Fibroblast of peridontal ligament (primary cell): ENCODE measurements at regions not wholly inside any gene's neighbourhood (a gene's known extent, or its start where the extent isn't known, plus 50 kb on each side); places are given as distances from the start of the nearest gene placed in this dataset.
"Not testable (repeated sequence)": the region's sequence is repeated elsewhere in the genome, so short reads cannot be mapped to it uniquely, and the experiment has no call there.

Experiments
- DNase-seq: peaks from one replicate; pipeline ENCODE4 v3.0.0-alpha.2; 2010; ENCODE audit errors: extremely low read depth

GRCh38 chr6:26720663-26721218 lies 61.2 kb upstream of the ZNF322 start:
- DNase-seq = not testable (repeated sequence)

- not testable (repeated sequence) for DNase-seq
These were observed 70.6 kb upstream of the ZNF322 start for GRCh38 chr6:26730019-26730766.

DNA sequence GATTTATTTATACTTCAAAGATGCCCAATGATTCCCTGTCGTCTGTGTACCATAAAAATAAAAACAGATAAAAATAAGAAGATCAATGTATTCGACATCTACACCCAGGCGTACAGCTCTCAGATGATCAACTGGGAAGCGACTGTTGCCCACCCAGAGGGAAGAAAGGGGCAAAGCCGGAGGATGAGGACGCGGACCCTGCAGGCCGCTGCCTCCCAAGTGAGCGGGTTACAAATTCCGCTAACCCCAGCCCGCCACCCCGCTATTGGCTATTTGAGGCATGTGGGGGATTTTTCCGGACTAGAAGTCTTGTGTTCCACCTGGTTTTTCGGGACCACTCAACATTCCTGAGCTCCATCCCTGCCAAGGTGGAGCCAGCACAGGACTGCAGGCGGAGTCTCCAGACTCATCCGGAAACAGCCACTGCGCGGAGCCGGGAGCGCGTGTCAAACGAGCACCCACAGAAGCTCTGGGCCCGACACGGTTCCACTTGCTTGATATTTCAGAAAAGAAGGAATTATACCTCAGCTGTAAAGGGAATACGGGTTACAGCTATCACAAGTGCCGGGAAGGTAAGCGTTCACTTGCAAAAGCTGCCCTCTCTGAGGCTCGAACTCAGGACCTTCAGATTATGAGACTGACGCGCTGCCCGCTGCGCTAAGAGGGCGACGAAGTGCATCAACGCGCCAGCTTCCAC lies 75.4 kb upstream of the ZNF322 start:
- DNase-seq = not testable (repeated sequence)

DNA sequence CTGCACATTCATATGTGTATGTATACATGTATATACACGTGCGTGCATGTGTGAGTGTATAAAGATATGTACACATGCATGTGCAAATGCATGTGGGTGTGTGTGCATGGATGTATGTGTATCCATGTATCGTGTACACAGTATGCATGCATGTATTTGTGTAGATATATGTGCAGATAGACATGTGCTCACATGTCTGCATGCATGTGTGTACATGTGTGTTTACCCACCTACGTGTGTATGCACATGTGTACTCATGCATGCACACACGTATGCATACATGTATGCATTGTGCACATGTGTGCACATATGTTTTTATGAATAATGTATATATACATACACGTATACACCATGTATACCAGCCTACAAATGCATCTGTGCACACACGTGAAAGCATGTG lies 80.3 kb upstream of the ZNF322 start:
- no peak for DNase-seq

DNA sequence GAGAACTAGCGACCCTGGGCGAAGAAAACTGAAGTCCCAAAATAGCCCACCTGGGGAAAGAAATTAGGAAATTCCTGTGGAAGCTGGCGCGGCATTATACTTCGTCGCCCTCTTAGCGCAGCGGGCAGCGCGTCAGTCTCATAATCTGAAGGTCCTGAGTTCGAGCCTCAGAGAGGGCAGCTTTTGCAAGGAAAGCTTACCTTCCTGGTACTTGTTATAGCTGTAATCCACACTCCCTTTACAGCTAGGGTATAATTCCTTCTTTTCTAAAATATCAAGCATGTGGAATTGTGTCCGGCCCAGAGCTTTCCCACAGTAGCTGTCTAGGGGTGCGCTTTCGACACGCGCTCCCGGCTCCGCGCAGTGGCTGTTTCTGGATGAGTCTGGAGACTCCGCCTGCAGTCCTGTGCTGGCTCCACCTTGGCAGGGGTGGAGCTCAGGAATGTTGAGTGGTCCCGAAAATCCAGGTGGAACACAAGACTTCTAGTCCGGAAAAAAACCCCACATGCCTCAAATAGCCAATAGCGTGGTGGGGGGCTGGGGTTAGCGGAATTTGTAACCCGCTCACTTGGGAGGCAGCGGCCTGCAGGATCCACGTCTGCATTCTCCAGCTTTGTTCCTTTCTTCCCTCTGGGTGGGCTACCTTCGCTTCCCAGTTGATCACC lies 83.7 kb upstream of the ZNF322 start:
- DNase-seq = peak; percentile 56

DNA sequence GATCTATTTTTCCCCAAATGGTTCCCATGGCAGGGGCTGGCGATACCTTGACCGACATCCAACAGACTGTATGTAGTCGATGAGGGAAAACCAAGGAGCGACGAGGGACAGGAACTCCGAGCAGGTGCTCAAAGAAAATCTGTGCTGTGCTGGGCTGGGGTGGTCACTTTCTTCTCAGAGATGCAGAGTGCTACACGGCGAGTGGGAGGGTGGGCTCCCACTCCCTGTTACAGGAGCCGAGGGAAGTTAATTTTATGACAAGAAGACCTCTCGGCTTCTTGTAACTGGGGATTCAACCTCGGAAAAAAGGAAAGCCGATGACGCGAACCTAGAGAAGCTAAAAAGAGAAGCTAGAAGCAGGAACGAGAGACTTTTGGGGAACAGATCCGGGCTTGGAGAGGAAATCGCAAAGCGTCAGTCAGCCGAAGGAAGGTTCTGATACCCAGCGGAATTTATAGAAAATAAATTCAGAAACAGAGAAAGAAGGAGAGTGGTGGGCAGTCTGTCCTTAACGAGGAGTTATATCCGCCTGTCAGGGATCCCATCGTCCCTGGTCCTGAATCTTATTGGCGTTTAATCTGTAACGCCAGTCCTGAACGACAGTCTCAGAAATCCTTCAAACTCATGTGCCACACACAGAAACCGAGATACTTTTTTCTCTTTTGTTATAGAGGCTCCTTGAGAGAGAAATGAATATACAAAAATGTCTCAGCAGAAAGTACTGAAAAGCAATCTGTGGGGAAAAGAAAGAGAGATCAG lies 84.6 kb upstream of the ZNF322 start:
- no peak for DNase-seq

DNA sequence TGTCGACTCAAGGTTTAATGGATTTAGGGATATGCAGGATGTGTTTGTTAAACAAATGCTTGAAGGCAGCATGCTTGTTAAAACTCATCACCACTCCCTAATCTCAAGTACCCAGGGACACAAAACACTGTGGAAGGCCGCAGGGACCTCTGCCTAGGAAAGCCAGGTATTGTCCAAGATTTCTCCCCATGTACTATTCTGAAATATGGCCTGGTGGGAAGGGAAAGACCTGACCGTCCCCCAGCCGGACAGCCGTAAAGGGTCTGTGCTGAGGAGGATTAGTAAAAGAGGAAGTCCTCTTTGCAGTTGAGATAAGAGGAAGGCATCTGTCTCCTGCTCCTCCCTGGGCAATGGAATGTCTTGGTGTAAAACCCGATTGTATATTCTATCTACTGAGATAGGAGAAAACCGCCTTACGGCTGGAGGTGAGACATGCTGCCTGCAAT lies 85.3 kb upstream of the ZNF322 start:
- not testable (repeated sequence) for DNase-seq

GRCh38 chr6:26745964-26746363 lies 86.4 kb upstream of the ZNF322 start:
- DNase-seq = not testable (repeated sequence)

- DNase-seq = not testable (repeated sequence)
These were observed 89.7 kb upstream of the ZNF322 start for GRCh38 chr6:26749126-26749758.

DNA sequence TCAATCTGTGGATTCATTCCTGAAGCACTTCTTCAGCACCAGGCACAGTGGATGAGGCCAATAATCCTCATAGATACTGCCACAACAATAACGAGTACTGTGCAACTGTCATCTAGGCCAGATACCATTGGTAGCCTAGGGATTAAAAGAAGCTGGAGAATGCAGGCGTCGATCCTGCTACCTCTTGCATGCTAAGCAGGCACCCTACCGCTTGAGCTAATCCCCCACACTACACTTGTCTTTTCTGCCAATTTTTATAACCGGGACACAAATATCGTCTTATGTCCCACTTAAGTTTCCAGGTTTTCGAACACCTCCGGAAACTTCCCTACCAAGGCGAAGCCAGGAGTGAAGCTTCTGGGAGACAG lies 90.2 kb upstream of the ZNF322 start:
- not testable (repeated sequence) for DNase-seq

- DNase-seq = no peak
These were observed 94.7 kb upstream of the ZNF322 start for GRCh38 chr6:26754212-26754611.

GRCh38 chr6:26754801-26755200 lies 95.3 kb upstream of the ZNF322 start:
- DNase-seq = not testable (repeated sequence)

DNA sequence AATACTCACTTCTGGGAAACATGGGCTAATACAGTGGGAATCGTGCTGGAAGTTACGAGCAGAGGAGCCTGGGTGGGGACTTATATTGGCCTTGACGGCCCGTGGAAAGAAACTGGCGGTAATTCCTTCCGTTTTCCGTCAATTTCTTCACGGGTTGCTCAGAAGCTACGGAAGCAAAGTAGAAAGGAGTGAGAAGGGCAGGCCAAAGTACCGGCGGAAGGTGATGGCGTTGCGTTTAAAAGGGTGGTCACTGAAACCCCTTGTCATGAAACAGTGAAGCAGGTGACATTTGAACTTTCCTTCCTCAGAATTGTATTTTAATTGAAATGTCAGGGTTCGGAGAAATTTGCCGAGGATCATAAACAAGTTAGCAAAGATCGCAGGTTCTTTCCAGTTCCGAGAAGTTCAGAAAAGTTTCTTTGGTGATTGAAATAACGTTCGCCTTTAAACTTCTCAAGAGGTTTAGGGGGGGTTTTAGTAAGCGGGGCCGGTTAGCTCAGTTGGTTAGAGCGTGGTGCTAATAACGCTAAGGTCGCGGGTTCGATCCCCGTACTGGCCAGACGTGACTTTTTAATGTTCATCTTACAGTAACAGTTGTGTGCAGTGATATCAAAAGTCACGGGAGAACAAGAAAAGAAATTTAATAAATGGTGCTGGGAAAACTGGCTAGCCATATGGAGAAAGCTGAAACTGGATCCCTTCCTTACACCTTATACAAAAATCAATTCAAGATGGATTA lies 96.7 kb upstream of the ZNF322 start:
- DNase-seq = not testable (repeated sequence)

GRCh38 chr6:26766203-26766902 lies 106.8 kb upstream of the ZNF322 start:
- not testable (repeated sequence) for DNase-seq

- not testable (repeated sequence) for DNase-seq
These were observed 111.6 kb upstream of the ZNF322 start for GRCh38 chr6:26770941-26771666.

GRCh38 chr6:26773414-26773813 lies 113.9 kb upstream of the ZNF322 start:
- not testable (repeated sequence) for DNase-seq

- DNase-seq = not testable (repeated sequence)
These were observed 121.0 kb upstream of the ZNF322 start for GRCh38 chr6:26780563-26780962.

GRCh38 chr6:26795474-26796307 lies 136.1 kb upstream of the ZNF322 start:
- not testable (repeated sequence) for DNase-seq
